NCI-H2107 treated with DMSO at 0.1 percent for 48 hours (cell line): ENCODE measurements at regions not wholly inside any gene's neighbourhood (a gene's known extent, or its start where the extent isn't known, plus 50 kb on each side); places are given as distances from the start of the nearest gene placed in this dataset.

Experiments
- DNase-seq: peaks from one replicate; lab custom pipeline; 2025; ENCODE audit not compliant: unreplicated experiment; lab: John Stamatoyannopoulos, UW

DNA sequence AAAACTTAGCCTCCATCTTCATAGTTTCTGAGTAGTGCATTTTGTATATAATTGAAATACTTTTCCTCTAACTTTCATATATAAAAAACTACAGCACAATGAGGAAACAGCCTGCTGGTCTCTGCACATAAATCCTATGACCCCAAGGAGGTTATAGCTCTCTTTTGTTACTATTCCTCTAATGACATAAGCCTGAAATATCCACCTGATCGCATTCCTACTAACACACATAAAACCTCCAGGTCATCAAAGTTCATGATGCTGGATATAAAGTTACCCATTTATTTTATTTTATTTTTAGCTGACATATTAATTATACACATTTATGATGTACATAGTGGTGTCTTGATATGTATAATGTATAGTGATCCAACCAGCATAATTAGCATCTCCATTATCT, 1042.0 kb upstream of the B3GALT2 start:
- DNase-seq: no peak

DNA sequence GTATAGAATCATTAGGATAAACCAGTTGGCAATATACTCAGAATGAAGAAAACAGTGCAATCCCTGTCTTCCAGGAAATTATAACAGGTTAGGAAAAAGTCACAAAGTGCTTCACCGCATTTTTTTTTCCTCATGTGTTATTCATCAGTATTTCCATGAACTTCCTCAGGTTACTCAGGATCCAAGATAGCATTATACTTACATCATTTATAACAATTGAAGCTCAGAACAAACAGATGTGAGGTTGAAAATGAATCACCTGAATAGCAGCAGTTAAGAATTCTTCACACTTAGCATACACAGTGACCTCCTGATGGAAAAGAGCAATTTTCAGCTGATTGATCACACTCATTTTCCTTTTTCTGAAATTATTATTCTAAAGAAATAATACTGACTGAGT, 1040.7 kb upstream of the B3GALT2 start:
- no peak for DNase-seq

DNA sequence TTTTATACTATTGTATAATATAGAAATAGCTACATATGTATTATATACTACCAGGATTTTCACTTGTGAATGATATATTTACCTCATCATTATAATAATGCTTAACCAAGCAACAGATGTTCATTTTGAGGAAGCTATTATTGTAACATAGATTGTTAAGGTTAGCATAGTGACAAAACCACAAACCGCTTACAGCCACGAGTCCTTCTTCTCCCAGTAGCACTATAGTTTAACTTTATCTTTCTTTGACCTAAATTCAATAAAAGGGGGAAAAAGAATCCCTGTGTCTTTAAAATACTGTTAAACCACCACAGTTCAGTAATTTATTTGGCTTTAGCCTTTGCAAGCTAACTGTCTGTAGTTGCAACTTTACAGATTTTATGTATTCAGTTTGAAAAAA, 1039.4 kb upstream of the B3GALT2 start:
- DNase-seq: peak; percentile 14

DNA sequence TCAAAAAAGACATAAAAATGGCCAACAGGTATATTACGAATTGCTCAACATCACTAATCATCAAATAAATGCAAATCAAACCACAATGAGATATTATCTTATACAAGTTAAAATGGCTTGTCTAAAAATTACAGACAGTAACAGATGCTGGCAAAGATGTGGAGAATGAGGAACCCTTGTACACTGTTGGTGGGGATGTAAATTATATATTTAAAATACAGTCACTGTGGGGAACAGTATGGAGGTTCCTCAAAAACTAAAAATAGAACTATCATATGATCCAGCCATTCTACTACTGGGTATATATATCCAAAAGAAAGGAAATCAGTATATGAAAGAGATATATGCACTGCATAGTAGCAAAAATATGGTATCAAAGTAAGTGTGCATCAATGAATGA, 1037.2 kb upstream of the B3GALT2 start:
- no peak for DNase-seq

DNA sequence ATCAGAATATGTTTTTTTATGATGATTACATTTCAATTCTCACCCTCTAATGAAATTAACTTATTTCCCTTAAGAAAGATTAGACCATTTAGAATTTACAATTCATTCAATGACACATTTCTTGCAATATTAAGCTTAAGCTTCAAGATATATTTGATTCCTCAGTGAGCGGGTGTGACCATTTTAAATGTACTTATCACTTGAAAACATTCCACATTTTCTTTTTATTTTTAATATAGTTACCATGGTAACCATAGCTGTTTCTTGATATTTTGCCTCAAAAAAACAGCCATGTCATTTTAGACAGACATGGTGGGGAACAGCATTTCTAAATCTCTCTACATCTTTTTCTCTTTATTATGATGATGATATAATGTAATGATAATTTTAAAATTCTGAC, 1029.0 kb upstream of the B3GALT2 start:
- DNase-seq: no peak

DNA sequence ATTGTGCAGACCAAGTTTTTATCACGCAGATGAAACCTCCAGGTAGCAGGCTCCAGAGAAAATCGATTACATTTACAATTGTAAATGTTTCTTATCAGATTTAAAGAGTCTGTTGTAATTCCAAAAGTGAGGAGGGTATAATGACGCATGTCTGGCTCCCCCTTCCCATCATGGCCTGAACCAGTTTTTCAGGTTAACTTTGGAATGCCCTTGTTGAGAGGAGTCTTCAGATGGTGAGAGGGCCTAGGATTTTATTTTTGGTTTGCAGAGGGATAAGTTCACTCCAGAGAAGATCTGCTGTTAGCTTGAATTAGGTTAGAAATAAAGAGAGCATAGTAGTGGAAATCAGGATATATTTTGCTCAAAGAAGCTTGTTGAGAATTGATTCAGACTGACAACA, 1028.3 kb upstream of the B3GALT2 start:
- no peak for DNase-seq

DNA sequence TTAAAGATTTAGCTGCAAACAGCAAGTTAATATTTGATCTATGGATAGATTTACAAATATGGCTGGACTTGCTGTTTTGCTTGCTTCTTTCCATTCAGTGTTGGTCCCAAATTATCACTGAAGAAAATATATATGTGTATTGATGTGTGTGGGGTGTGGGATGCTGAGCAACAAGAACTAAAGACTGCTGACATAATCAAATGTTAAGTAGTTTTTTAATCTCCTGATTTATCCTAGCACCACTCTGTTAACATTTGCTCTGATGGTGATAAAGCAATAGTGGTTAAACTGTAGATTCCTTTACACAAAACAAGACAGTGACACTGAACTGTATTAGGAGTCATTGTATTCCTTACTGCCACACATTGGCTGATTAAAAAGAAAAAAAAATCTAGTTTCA, 1023.5 kb upstream of the B3GALT2 start:
- no peak for DNase-seq

DNA sequence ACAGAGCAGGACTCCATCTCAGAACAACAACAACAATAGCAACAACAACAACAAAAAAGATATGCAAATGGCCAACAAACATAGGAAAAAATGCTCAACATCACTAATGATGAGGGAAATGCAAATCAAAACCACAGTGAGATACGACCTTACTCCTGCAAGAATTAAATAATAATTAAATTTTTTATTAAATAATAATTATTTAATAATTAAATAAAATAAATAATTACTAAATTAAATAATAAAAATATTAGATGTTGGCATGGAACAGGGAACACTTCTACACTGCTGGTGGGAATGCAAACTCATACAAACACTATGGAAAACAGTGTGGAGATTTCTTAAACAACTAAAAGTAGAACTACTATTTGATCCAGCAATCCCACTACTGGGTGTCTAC, 1022.3 kb upstream of the B3GALT2 start:
- no peak for DNase-seq

DNA sequence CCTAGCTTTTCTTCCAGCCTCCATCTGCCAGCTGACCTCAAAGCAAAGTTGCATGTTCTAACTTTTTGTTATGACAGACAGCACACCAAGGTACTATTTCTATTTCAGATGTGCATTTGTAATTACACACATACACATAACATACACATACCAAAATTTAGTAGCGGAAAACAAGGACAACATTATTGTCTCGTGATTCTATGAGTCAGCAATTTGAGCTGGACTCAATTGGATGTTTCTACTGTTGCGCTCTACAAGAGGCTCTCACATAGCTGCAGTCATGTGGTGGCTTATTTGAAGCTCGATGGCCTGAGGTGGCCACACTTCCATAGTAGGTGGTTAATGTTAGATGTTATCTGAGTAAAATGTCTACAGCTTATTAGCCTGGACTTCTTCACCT, 1010.1 kb upstream of the B3GALT2 start:
- no peak for DNase-seq

DNA sequence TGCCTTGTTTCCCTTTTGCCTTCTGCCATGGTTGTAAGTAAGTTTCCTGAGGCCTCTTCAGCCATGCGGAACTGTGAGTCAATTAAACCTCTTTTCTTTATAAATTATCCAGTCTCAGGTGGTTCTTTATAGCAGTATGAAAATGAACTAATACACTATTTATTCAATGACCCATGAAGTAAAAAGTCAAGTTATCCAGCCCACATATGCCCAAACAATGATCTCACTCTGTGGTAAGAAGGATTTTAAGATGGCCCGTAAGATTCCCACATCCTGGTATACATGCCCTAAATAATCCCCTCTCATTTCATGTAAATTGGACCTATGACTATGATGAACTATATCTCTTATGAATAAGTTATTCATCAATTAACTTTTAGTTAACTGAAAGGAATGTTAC, 1008.3 kb upstream of the B3GALT2 start:
- DNase-seq: no peak

DNA sequence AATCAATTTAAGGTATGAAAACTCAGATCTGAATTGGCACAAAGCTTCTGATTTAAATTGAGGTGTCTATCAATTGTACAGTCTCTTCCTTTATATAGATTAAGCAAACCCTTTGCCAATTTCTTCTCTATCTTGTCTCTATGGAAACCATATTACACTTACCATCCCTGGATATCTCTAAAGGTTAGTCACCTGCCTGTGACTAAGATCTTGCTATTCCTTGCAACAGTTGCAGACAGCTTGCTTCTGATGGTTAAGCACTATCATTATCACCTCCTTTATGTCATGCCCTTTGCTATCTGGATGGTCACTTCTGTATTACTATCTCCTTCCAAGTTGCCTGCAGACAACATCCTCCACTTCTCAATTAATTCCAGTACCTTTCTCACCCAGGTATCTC, 998.6 kb upstream of the B3GALT2 start:
- DNase-seq: no peak

DNA sequence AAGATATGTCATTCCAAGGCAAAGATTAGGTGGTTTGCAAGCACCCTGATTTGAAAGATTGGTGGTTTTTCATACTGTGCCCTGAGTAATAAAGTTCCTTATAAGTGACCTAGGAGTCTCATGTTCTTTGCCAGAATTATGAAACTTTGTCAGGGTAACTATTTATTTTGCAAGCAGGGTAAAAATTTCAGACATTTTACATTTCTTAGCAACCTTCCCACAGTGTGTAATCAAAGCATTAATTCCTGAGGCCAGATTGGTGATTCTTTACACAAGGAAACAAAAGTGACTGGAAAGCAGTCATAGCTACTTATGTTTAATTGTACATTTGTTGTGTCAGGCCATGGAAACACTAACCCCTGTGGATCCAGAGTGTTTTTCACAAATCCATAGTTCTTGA, 998.0 kb upstream of the B3GALT2 start:
- DNase-seq: no peak

DNA sequence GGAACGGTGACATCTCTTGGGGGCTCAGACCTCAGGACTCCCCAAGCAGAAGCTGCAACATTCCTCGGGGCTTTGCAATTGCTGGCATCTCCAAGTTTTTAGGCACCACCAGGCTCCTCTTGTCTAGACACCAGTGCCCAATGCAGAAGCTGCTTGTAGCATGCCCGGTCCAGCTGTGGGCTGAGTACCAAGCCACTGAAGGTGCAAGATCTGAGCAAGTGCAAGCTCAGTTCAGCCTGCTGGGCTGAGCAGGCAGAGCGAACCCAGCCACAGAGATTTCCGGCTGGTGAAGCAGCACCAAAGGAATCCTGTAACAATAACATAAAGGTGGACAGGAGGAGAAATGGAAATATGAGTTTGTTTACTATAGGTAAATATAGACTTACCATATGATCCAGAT, 995.4 kb upstream of the B3GALT2 start:
- DNase-seq: no peak

DNA sequence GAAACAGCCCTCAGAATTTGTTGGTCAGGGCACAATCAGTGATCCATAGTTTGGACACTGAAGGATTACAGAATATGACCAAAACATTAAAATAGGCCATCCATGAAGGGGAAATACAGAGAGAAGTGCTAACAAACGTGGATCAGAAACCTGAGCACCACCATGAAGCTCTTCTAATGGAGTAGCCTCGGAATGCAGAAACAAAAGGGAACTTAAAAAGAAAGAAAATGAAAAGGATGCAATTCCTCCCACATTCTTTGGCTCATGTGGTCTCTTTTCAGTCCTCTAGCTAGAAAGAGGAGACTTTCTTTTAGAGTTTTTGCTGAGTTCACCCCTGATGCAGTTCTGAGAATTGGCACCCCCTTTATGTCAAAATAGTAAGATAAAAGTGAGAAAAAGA, 989.8 kb upstream of the B3GALT2 start:
- no peak for DNase-seq

DNA sequence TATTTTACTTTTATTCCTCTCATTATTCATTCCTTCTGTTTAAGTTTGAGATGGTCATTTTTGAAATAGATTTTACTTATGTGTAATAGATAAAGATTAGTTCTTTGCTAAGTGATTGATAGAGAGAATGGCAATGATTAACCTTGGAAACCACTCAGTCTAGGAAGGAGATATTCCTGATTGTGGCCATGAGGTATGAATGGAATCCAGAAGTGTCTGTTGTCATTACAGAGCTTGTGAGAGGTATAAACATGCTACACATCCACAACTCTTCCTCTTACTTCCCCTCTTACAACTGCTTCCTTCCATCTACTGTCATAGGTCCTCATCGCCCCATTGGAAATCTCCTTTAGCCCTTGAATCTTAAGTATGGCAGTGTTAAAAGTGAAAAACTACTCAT, 988.8 kb upstream of the B3GALT2 start:
- DNase-seq: no peak

DNA sequence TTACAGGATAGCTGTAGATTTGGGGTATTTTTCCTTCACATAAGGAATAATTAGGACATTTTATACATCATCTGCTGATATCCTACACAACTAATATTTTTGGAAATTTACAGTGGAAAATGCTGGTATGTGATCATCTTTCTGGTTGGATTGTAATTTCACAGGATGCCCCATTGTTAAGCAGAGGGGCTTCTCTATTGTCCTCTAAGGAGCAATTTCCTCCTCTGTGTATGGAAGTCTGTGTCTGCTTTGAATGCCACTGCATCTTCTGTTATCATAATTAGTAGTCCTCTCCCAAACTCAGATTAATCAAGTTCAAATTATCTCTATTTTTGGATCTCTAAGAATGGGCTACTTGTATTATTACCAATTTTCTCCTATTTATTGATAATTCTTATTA, 988.1 kb upstream of the B3GALT2 start:
- no peak for DNase-seq

DNA sequence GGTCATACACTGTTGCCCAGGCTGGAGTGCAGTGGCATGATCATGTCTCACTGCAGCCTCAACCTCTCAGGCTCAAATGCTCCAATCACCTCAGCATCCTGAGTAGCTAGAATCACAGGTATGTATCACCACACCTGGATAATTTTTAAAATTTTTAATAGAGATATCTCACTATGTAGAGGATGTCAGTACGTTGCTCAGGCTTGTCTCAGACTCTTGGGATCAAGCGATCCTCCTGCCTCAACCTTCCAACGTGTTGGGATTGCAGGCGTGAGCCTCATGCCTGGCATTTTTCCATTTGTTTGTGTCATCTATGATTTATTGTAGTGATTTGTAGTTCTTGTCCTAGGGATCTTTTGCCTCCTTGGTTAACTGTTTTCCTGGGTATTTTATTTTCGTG, 985.2 kb upstream of the B3GALT2 start:
- no peak for DNase-seq

DNA sequence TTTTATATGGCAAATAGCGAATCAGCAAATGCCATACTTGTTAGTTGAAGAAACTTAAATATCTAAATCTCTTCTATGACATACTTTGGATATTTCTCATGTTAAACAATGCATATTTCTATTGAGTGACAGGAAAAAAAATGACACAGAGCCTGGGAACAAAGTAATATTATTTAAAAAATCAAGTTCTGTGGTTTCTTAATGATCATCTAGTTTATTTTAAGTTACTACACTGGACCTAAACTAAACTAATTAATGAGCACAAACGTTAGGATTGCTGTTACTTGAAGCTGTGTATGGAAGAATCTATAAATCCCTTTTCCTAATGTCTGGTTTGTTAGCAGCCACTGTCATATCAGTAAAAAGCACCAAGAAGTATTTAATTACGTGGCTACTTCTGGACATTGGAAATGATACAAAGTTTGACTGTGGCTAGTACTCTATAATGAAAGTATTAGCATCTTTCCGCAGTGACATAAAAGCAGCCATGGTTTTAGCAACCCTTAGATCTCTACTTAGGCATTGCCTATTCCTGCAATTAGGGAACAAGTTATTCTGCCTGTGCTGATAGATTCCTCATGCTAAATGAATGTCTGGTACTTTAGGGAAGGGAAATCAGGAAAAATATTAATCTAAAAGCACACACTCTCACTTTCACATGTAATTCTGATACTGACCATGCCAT, 981.7 kb upstream of the B3GALT2 start:
- DNase-seq: no peak

DNA sequence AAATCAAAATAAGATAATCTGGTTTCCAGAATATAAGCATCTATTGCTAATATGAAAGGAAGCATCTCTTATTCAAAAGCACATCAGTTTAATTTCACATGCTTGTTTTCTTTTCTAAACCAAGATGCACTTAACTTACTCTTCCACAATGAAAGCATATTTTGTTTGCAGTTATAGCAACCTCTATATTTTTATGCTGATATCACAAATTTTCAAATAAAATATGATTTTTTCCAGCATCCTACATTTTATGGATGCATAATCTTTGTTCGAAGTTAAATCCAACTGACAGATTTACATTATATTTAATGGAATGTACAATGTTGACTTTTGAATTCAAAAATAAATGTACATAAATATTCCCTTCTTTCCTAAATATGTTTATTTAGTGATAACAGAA, 978.3 kb upstream of the B3GALT2 start:
- no peak for DNase-seq

DNA sequence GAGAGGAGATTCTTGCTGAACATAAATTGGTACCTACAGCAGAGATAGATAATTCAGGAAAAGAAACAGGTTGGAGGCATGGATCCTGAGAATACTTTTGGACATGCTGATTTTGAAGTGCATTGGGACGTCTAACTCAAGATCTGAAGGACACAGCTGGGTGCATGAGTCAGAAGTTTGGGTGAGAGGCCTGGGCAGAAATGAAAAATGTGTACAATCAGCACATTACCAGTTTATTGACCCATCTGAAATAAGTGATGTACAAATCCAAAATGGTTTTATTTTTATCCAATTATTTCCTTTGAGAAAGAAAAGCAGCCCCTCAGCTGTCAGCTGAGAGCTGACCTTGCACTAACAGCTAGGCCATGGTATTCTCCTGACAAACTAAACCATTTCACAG, 975.2 kb upstream of the B3GALT2 start:
- no peak for DNase-seq

DNA sequence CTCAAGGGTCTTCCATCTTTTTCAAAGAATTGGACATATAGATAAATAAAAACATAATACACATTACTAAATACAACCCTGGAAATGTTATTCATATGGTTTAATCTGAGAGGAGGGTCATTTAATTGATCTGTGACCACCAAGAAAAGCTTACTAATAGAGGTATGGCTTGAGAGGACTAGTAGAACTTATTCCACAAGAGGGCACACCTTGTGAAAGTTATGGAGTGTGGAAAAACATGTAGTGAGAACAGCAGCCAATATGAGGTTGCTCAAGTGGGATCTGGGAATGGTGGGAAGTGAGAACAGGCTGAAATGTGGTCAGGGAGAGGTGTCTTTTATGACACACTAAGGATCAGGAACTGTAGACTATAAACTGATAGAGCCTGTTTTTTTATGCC, 973.5 kb upstream of the B3GALT2 start:
- DNase-seq: no peak

DNA sequence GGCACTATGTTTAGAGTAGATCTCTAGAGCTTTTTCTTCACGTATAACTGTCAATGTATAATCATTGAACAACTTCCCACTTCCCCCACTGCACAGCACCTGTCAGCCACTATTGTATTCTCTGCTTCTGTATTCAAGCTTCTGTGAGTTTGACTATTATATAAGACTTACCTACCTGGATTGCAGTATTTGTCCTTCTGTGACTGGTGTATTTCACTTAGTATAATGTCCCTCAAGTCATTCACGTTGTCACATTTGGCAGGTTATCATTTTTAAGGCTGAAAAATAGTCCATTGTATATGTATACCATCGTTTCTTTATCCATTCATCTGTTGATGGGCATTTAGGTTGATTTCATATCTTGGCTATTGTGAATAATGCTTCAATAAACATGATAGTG, 969.5 kb upstream of the B3GALT2 start:
- no peak for DNase-seq

DNA sequence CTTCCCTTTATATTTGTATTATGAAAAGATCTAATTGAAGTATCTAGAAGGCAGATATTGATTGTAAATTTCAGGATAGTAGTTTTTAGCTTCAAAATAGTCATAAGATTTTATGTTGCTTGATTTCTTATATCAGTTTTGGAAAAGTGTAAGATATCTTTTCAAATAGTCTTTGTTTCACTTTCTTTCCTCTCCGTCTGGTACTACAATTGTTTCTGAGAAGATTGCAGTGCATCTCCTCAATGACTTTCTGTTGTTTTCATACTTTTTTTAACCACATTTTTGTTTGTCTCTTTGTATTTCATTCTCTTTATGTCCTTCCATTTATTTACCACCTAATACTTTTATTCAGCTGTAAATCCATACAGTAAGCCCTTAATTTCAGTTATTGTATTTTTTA, 964.6 kb upstream of the B3GALT2 start:
- DNase-seq: no peak

DNA sequence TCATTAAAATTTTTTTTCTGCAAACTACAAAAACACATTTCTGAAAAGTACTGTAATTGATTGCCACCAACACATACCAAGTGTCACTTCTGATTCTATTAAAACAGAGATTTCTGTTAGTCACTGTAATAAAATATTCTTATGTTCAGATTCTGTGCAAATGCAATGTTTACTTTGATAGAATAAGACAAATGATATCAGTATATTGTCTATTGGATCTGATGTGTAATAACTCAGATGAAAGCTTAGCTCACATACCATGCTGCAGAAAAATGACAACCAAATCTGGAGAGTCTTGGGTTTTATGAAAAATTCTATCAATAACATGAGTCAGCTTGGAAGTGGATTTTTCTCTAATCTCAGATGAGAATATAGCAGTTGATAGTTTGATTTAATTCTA, 963.8 kb upstream of the B3GALT2 start:
- no peak for DNase-seq
